Body of pancreas (tissue), 4 donors: ENCODE measurements at regions not wholly inside any gene's neighbourhood (a gene's known extent, or its start where the extent isn't known, plus 50 kb on each side); places are given as distances from the start of the nearest gene placed in this dataset.

ENCODE experiments used
- ATAC-seq: fragments of 150-250 bp; one replicate; pipeline ENCODE4 v1.9.1; 2016
- DNase-seq, 4 donors: peaks; one replicate each; pipeline ENCODE4 v3.0.0-alpha.2; 2019
- H3K27ac ChIP-seq, 4 donors: fragments of 200-600 bp; sonication (generic); 1 replicate in 3 of 4; 2 replicates in 1 of 4; pipeline versions ENCODE4 v1.5.1 to v1.6.1; 2016 to 2019; ENCODE audit warnings: mild to moderate bottlenecking in 1 of 4, mixed read lengths in 1 of 4, moderate library complexity in 1 of 4
- H3K27me3 ChIP-seq, 2 donors: fragments of 200-600 bp; sonication (generic); one replicate each; pipeline ENCODE4 v1.6.0; 2016; ENCODE audit warnings: mild to moderate bottlenecking in 1 of 2
- H3K36me3 ChIP-seq, 2 donors: fragments of 200-600 bp; sonication (generic); replicated peaks in 1 of 2; 2 replicates each; pipeline ENCODE4 v1.5.1; 2016; ENCODE audit warnings: low read depth in 2 of 2; ENCODE audit not compliant: insufficient read depth in 1 of 2
- H3K4me1 ChIP-seq: fragments of 200-600 bp; sonication (generic); one replicate; pipeline ENCODE4 v1.6.0; 2016
- H3K4me3 ChIP-seq, 2 donors: fragments of 200-600 bp; sonication (generic); 1 replicate in 1 of 2; 2 replicates in 1 of 2; pipeline ENCODE4 v1.5.1; 2016 to 2019
- H3K9me3 ChIP-seq, 3 donors: fragments of 200-600 bp; sonication (generic); 1 replicate in 2 of 3; 2 replicates in 1 of 3; pipeline ENCODE4 v1.5.1; 2016
- CTCF ChIP-seq, 7 experiments: fragments of 450-650 bp in 4 of 7; fragments of 200-600 bp in 3 of 7; sonication (generic) in 3 of 7; IDR thresholded peaks; one replicate each; pipeline ENCODE4 v1.5.1; 2016 to 2019; ENCODE audit warnings: antibody characterized with exemption in 7 of 7
- POLR2A ChIP-seq, 3 donors: fragments of 450-650 bp; IDR thresholded peaks; one replicate each; pipeline ENCODE4 v1.6.1; 2016; ENCODE audit warnings: antibody characterized with exemption in 3 of 3, mild to moderate bottlenecking in 2 of 3
- WGBS, 2 donors: methylation state at CpG; one replicate each; pipeline ENCODE4 v1.1.5; 2017; 5-methylcytosine and 5-hydroxymethylcytosine counted together
- intact Hi-C: fragments of 100-400 bp; cut with DNase I; formaldehyde crosslinking; loops from one replicate; pipeline ENCODE4 v1.15.1; 2023

GRCh38 chr13:68813180-68813796 is 1294.3 kb upstream of the ATXN8OS start:
- DNase-seq (no peak), ATAC-seq (no peak)
- H3K27ac ChIP-seq = no peak overlapping the region
- no peaks in the 10 kb centered on the region for H3K4me1 ChIP-seq
- no peaks in the 10 kb centered on the region for H3K27me3 ChIP-seq
- intact Hi-C loops = no loop called here
- H3K36me3 ChIP-seq = no peaks in the 10 kb centered on the region
- no peaks in the 10 kb centered on the region for H3K9me3 ChIP-seq
- no peak overlapping the region for H3K4me3 ChIP-seq
- 19 to 27% methylated on average over 7 of the region's 7 CpGs for WGBS, 2 donors
- TF ChIP-seq POLR2A (IDR thresholded peaks at IDR 0.05) (no peak), CTCF (IDR thresholded peaks at IDR 0.05) (no peak)

- Histone ChIP-seq H3K36me3 (no peaks in the 10 kb centered on the region), H3K4me3 (no peak overlapping the region), H3K27me3 (no peaks in the 10 kb centered on the region), H3K9me3 (no peaks in the 10 kb centered on the region), H3K27ac (no peak overlapping the region), H3K4me1 (no peaks in the 10 kb centered on the region)
- 0 to 36% methylated on average over 1 of the region's 1 CpG for WGBS, 2 donors
- ATAC-seq (no peak), DNase-seq (no peak)
- no peak for TF ChIP-seq CTCF (IDR thresholded peaks at IDR 0.05)
- no peak for TF ChIP-seq POLR2A (IDR thresholded peaks at IDR 0.05)
- intact Hi-C loops = no loop called here
Observed at GRCh38 chr13:68810660-68811059, 1297.0 kb upstream of the ATXN8OS start.

- intact Hi-C loops = no loop called here
- Histone ChIP-seq H3K9me3 (no peaks in the 10 kb centered on the region), H3K36me3 (no peaks in the 10 kb centered on the region), H3K27ac (no peak overlapping the region), H3K27me3 (no peaks in the 10 kb centered on the region), H3K4me1 (no peaks in the 10 kb centered on the region), H3K4me3 (no peak overlapping the region)
- DNase-seq (no peak), ATAC-seq (no peak)
- WGBS, 2 donors = 69 to 77% methylated on average over 3 of the region's 3 CpGs
- TF ChIP-seq POLR2A (IDR thresholded peaks at IDR 0.05) (no peak), CTCF (IDR thresholded peaks at IDR 0.05) (no peak)
Observed at GRCh38 chr13:68808456-68808855, 1299.2 kb upstream of the ATXN8OS start.

- TF ChIP-seq POLR2A (IDR thresholded peaks at IDR 0.05) (no peak), CTCF (IDR thresholded peaks at IDR 0.05) (no peak)
- H3K36me3 ChIP-seq = no peaks in the 10 kb centered on the region
- H3K4me3 ChIP-seq = no peak overlapping the region
- H3K27ac ChIP-seq = no peak overlapping the region
- H3K9me3 ChIP-seq = no peaks in the 10 kb centered on the region
- intact Hi-C loops = no loop called here
- H3K27me3 ChIP-seq = no peaks in the 10 kb centered on the region
- 54 to 63% methylated on average over 2 of the region's 2 CpGs for WGBS, 2 donors
- no peak for ATAC-seq
- no peaks in the 10 kb centered on the region for H3K4me1 ChIP-seq
- no peak for DNase-seq
Observed at GRCh38 chr13:68806125-68806524, 1301.5 kb upstream of the ATXN8OS start.

GRCh38 chr13:68784275-68784674 is 1323.4 kb upstream of the ATXN8OS start:
- H3K27me3 ChIP-seq = no peaks in the 10 kb centered on the region
- no peak overlapping the region for H3K27ac ChIP-seq
- intact Hi-C loops = no loop called here
- ATAC-seq = no peak
- DNase-seq = no peak
- no peaks in the 10 kb centered on the region for H3K36me3 ChIP-seq
- H3K9me3 ChIP-seq = no peaks in the 10 kb centered on the region
- H3K4me1 ChIP-seq = no peaks in the 10 kb centered on the region
- no peak overlapping the region for H3K4me3 ChIP-seq
- no peak for TF ChIP-seq POLR2A (IDR thresholded peaks at IDR 0.05)
- TF ChIP-seq CTCF (IDR thresholded peaks at IDR 0.05) = no peak
